GM19240 (cell line): ENCODE measurements at regions not wholly inside any gene's neighbourhood (a gene's known extent, or its start where the extent isn't known, plus 50 kb on each side); places are given as distances from the start of the nearest gene placed in this dataset.

Source experiments
- DNase-seq: peaks from one replicate; pipeline ENCODE4 v3.0.0; 2011; ENCODE audit warnings: low spot score; ENCODE audit not compliant: insufficient read length

- no peak for DNase-seq
Measured at GRCh38 chr13:31925079-31925478, 106.5 kb upstream of the FRY start.

GRCh38 chr13:31927219-31927653 is 104.3 kb upstream of the FRY start:
- DNase-seq = no peak

DNA sequence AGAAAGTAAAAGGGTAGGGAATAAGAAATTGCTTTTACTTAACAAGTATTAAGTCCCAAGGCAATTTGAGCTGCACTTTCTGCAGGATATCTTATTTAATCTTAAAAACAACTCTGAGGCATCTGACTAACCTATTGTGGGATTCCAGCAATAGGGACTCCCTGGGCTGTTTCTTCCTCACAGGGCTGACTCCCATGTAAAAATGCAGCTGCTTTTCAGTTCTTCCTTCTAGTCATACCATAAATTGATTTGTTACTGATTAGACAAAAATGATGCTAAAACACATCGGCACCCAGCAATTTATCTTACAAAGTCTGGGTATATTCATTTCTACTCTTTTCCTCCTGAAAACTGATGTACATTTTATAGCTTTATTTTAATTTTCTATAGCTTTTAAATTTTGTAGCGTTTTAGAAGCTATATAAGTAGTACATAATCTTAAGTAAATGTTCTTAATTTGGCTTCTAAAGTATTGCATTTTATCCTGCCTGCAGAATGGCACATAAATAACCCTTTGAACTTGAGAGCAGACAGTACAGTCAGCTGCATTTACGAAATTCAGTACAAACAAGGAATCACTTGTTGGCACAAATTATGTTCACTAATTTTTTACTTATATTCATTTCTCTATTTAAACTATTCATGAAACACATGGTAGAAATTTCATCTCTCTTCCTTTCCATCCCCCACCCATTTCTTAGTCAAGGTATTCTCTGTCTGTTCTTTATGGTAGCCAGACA is 102.4 kb upstream of the FRY start:
- no peak for DNase-seq

GRCh38 chr13:31930490-31930889 is 101.1 kb upstream of the FRY start:
- DNase-seq = no peak

DNA sequence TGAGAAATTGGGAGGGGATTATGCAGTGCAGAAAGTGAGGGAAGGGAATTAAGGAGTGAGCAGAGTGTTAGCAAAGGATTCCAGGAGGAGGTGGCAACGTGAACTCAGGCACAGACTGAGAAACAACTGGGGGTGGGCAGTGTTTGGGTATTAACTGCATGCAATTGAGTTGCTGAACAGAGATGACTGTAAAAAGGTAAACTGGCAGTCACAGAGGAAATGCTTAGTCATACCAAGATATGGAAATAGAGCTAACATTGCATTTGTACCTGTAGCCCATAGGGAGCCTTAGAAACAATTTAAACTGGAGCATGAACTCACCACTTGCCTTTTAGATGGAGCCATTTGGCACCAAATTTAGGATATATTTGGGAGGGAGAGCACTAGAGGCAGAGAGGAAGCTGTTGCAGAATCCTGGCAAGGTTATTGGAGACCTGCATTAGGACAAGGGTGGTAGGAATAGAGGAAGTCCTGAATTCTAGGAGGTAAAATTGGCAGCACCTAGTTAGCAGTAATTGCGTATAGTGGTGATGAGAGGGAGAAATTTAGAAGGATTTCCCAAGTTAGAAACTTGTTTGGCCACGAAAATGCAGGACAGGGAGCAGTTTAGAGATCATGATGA is 100.6 kb upstream of the FRY start:
- DNase-seq = peak; percentile 34

- no peak for DNase-seq
Measured at GRCh38 chr13:31937436-31937835, 94.1 kb upstream of the FRY start.

- no peak for DNase-seq
Measured at GRCh38 chr13:31940076-31940475, 91.5 kb upstream of the FRY start.

DNA sequence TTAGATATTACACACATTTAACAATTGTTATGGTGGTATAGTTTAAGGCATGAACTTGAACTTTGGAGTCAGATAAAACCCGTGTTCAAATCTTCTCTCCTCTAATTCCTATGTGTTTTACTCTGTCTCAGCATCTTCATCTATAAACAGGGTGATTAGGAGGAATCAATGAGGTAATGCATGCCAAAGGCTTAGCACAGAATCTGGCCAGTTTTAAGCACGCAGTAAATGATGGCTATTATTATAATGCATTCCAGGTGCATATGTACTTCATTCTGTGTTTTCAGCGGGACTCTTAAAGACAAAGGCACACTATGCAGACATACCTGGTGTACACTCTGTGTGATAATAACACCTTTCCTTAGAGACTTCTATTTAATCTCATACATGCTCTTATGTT is 88.0 kb upstream of the FRY start:
- DNase-seq = no peak

- no peak for DNase-seq
Measured at GRCh38 chr13:31944262-31945160, 87.1 kb upstream of the FRY start.

DNA sequence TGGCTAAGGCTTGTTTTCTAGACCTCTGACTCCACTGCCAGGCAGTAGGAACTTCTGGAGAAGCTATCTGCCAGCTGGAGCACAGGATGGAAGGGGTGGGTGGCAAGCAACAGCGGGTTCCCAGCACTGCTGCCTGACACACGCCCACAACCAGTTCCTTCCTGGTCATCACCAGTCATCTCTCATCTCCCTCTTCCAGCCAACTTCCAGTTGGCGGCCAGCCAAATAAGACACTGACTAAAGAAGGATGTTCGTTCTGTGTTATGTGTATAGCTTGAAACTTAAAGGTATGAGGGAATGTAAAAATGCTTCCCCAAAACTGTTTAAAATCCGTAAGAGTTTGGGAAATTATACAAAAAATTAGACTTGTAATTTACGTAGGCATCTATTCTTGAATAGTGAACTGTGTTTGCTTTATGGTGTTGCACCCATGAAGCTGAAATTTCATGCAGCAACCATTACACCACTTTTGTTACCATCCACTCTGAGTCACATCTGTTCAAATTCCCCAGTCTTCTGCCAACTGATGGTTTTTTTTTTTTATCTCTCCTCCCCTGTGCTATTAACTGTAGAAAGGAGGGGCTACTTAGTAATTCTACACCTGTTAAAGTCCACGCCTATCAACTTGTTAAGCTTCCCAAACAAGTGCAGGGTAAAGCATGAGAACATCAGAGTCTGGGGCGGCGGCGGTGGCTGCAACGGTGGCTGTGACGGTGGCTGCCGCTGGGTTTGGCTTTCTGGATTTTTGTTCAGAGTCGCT is 86.2 kb upstream of the FRY start:
- no peak for DNase-seq

GRCh38 chr13:31946091-31946770 is 85.3 kb upstream of the FRY start:
- no peak for DNase-seq

DNA sequence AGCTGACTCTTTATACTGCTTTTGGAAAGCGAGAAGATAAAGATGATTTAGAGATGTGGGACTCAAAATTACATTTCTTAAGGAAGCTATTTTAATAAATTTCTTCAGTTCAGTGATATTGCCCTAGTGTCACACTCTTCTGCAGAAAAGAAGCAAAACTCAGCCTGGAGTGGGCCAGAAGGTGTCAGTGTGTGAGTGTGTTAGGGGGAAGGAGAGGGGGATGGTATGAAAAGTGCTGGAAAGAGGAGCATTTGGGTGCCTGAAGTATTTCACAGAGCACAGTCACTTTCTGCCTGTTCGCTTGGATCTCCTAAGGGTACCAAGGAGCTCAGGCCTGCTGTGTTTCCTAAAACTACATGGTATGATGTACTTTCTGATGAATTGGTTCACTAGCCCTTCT is 84.5 kb upstream of the FRY start:
- no peak for DNase-seq

DNA sequence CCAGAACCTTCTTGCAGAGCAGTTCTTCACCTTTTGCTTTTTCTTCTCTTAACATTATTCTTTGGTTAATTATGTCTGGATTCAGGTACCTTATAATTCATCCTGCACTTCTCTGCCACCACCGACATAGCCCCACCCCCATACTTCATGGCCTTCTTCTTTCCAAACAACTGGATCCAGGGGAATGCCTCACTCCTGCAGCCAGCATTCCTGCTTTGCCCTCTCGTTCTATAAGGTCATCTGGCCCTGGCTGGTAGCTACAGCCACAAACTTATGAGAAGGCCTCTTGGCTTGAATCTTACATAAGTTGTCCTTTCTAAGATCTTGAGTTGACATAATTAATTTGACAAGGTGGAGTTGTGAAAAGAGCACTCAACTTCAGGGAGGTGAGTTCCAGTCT is 84.1 kb upstream of the FRY start:
- no peak for DNase-seq

GRCh38 chr13:31949486-31949885 is 82.1 kb upstream of the FRY start:
- no peak for DNase-seq

DNA sequence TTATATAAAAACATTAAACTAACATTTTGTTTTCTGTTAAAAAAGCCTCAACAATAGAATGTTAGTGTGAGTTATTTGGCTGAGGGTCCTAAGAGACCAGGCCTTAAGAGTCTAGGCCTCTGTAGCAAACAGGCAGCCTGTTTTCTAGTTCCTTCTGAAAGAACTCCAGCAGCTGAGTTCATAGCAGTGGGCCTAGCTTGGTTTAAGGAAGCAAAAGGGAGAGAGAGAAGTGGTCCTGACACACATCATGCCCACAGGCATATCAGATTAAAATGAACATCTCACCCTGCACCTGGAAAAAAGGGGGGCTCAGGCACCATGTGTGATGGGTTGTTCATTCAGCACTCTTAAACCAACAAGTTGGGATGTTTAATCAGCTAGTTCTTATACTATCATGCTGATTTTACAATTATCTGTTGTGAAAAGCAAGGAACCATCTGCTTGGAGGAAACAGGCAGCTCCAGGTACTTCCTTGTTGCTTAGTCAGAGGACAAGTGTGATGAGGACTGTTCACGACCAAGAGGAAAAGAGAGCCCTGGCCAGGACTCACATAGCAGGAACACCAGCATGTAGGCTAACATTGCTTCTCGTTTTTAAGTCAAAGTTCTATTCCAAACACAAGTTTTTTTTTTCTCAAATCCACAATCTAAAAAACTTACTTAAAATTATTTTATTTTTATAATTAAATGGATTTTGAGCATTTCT is 81.3 kb upstream of the FRY start:
- no peak for DNase-seq

DNA sequence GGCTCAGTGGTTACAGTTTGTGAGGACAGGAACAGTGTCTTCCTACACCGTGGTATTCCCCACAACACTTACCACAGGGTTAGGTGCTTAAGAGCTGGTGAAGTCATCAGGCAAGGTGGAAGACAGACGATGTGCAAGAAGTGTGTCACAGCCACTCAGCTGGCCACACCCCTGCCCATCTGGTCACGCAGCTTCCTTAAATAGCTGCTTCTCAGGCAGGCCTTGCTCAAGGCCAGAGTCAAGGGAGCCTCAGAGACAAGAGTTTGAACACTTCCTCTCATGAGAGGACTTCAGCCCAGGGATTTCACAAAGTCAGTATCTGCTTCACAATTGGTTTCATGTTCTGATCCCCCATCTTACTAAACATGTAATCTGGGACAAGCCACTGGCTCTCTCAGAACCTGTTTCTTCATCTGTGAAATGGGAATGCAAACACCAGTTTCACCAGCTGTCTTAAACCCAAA is 80.3 kb upstream of the FRY start:
- DNase-seq = peak; percentile 18

- no peak for DNase-seq
Measured at GRCh38 chr13:31952641-31953380, 78.8 kb upstream of the FRY start.

- no peak for DNase-seq
Measured at GRCh38 chr13:31955101-31955500, 76.5 kb upstream of the FRY start.

DNA sequence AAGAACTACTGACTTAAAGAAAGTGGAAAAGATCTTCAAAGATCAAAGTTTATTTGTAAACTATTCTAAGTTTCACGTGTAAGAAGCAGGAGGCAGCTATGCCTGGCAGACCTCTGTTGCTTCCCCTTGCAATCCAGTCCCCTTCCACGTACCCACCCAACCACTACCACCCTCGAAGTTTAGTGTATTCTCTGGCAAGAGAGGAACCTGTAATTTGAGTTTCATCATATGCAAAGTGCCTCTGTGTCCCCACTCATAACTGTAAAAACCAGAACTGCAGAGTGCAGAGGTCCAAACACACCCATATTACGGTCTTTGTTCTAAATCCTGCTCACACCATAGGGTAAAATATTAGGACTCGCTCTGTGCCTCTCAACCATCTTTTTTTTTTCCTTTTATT is 75.8 kb upstream of the FRY start:
- DNase-seq = no peak
